ENCODE measurements at regions not wholly inside any gene's neighbourhood (a gene's known extent, or its start where the extent isn't known, plus 50 kb on each side); places are given as distances from the start of the nearest gene placed in this dataset.

DNA sequence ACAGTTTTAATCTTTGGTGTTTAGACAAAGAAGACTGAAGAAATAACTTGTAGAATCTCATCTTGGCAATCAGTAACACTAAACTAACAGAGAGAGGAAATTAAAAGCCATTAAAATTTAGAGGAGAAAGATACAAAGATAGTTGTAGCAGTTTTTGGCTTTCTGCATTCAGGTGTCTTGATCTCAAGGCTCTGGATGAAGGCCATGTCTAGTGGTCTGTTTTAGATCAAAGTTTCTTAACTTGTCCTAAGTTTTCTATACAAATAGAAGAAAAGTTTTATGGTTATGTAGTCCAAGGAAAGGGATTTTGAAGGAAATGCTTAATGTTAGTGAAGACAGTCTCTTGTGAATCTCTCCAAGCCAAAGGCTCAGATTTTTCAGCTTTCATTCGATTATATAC, 222.9 kb downstream of the BCHE start:
- TF ChIP-seq, protein P1, sequence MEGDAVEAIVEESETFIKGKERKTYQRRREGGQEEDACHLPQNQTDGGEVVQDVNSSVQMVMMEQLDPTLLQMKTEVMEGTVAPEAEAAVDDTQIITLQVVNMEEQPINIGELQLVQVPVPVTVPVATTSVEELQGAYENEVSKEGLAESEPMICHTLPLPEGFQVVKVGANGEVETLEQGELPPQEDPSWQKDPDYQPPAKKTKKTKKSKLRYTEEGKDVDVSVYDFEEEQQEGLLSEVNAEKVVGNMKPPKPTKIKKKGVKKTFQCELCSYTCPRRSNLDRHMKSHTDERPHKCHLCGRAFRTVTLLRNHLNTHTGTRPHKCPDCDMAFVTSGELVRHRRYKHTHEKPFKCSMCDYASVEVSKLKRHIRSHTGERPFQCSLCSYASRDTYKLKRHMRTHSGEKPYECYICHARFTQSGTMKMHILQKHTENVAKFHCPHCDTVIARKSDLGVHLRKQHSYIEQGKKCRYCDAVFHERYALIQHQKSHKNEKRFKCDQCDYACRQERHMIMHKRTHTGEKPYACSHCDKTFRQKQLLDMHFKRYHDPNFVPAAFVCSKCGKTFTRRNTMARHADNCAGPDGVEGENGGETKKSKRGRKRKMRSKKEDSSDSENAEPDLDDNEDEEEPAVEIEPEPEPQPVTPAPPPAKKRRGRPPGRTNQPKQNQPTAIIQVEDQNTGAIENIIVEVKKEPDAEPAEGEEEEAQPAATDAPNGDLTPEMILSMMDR (IDR thresholded peaks at IDR 0.05): no peak
- TF ChIP-seq POLR2AphosphoS5 (IDR thresholded peaks at IDR 0.05) (no peak), EP300 (IDR thresholded peaks at IDR 0.05) (no peak), POLR2A (IDR thresholded peaks at IDR 0.05) (no peak)

Measured in suprapubic skin (tissue), 4 donors.